H1 (cell line): ENCODE measurements at regions not wholly inside any gene's neighbourhood (a gene's known extent, or its start where the extent isn't known, plus 50 kb on each side); places are given as distances from the start of the nearest gene placed in this dataset.

Source experiments
- CHD1 ChIP-seq: IDR thresholded peaks from 2 replicates; pipeline ENCODE4 v1.6.1; 2012; ENCODE audit warnings: low read depth, low read length, improper control_type of control experiment
- MAFK ChIP-seq: IDR thresholded peaks from 2 replicates; pipeline ENCODE4 v1.6.1; 2012; ENCODE audit warnings: low read depth, mild to moderate bottlenecking, improper control_type of control experiment, low read length
- RBBP5 ChIP-seq: IDR thresholded peaks from 2 replicates; pipeline ENCODE4 v1.7.1; 2012; ENCODE audit warnings: low read depth, mild to moderate bottlenecking, inconsistent platforms, low read length, moderate library complexity, borderline replicate concordance
- SAP30 ChIP-seq: fragments of 300-600 bp; sonication (generic); IDR thresholded peaks from 2 replicates; pipeline ENCODE4 v1.7.1; 2012; ENCODE audit warnings: low read length, moderate library complexity, mild to moderate bottlenecking, inconsistent platforms; ENCODE audit not compliant: insufficient read depth, insufficient replicate concordance
- SP4 ChIP-seq: IDR thresholded peaks from 2 replicates; pipeline ENCODE4 v1.6.1; 2012; ENCODE audit warnings: low read length, inconsistent platforms

DNA sequence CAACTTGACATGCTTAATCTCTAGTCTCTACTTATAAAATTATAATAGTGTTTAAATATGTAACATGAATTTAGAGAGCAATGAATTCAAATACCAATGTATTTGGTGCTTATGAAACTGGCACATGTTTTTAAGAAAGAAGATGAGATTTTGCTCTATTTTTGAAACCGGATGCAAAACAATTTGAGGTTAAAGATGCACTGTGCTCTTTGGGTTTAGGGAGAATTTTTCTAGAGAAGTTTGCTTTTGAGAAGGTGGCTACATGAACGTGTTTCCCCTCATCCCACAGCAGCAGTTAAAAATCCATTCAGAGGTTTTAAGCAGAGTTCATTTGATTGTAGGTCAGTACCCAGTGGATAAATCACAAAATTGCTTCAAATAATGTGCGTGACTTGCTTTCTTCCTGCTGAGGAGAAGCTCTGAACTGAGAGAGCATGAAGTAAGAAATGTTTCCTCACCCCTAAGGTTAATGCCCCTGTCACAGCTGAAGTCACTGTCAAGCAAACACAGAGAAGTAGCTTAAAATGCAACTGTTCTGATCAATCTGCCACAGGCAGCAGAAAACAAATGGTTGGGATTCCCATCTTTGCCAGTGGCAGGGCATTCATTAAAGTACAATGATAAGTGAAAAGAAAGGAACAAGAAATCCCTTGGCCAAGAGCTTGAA is 241.9 kb upstream of the SYT1 start (continued):
- TF ChIP-seq MAFK = no peak
- TF ChIP-seq RBBP5 = no peak
- TF ChIP-seq SP4 = no peak
- no peak for TF ChIP-seq SAP30
- TF ChIP-seq CHD1 = no peak
